Peyer's patch (tissue), 4 donors: ENCODE measurements at regions not wholly inside any gene's neighbourhood (a gene's known extent, or its start where the extent isn't known, plus 50 kb on each side); places are given as distances from the start of the nearest gene placed in this dataset.

Experiments
- CTCF ChIP-seq, 6 experiments: fragments of 450-650 bp in 4 of 6; fragments of 200-600 bp in 2 of 6; sonication (generic) in 1 of 6; IDR thresholded peaks; one replicate each; pipeline ENCODE4 v1.5.1; 2017 to 2019; ENCODE audit warnings: antibody characterized with exemption in 6 of 6, mild to moderate bottlenecking in 3 of 6, moderate library complexity in 1 of 6
- POLR2A ChIP-seq, 2 donors: fragments of 450-650 bp; IDR thresholded peaks; one replicate each; pipeline ENCODE4 v1.5.1; 2017; ENCODE audit warnings: antibody characterized with exemption in 2 of 2, mild to moderate bottlenecking in 2 of 2, moderate library complexity in 2 of 2

- no peak for TF ChIP-seq CTCF (IDR thresholded peaks at IDR 0.05)
- TF ChIP-seq POLR2A (IDR thresholded peaks at IDR 0.05): no peak
These were observed 68.8 kb downstream of the CAVIN2 start for GRCh38 chr2:191778041-191778440.
